Nephron progenitor cell (in vitro differentiated cells): ENCODE measurements at regions not wholly inside any gene's neighbourhood (a gene's known extent, or its start where the extent isn't known, plus 50 kb on each side); places are given as distances from the start of the nearest gene placed in this dataset.
A peak's percentile ranks its signal among the peaks of the same experiment; 100 is the strongest.

ENCODE experiments used
- DNase-seq: peaks from one replicate; pipeline ENCODE4 v3.0.0; 2021
- H3K27ac Mint-ChIP-seq: 2 replicates; pipeline ENCODE4 v1.8.0; 2021; ENCODE audit warnings: mild to moderate bottlenecking, moderate library complexity, mixed read lengths
- H3K27me3 Mint-ChIP-seq: 2 replicates; pipeline ENCODE4 v1.8.0; 2021; ENCODE audit warnings: mild to moderate bottlenecking, low read depth, mixed read lengths; ENCODE audit not compliant: poor library complexity
- H3K36me3 Mint-ChIP-seq: 2 replicates; pipeline ENCODE4 v1.8.0; 2021; ENCODE audit warnings: low read depth, mixed read lengths
- H3K4me1 Mint-ChIP-seq: 2 replicates; pipeline ENCODE4 v1.8.0; 2021; ENCODE audit warnings: mixed read lengths
- H3K4me3 Mint-ChIP-seq: 2 replicates; pipeline ENCODE4 v1.8.0; 2021; ENCODE audit warnings: mild to moderate bottlenecking, moderate library complexity, mixed read lengths
- H3K9me3 Mint-ChIP-seq: 2 replicates; pipeline ENCODE4 v1.8.0; 2021; ENCODE audit warnings: mild to moderate bottlenecking, moderate library complexity, mixed read lengths
- TF ChIP-seq, protein P1 (sequence below): fragments of 200-600 bp; sonication (generic); IDR thresholded peaks from 2 replicates; pipeline ENCODE4 v1.5.0; 2021; ENCODE audit warnings: antibody characterized with exemption

- Mint-ChIP-seq H3K4me1 (peaks cover 71% of the 10 kb centered on the region), H3K9me3 (no peaks in the 10 kb centered on the region), H3K27ac (peak overlapping the region; percentile 36), H3K27me3 (peaks cover 5% of the 10 kb centered on the region), H3K36me3 (no peaks in the 10 kb centered on the region), H3K4me3 (no peak overlapping the region)
- no peak for DNase-seq
- TF ChIP-seq, protein P1, sequence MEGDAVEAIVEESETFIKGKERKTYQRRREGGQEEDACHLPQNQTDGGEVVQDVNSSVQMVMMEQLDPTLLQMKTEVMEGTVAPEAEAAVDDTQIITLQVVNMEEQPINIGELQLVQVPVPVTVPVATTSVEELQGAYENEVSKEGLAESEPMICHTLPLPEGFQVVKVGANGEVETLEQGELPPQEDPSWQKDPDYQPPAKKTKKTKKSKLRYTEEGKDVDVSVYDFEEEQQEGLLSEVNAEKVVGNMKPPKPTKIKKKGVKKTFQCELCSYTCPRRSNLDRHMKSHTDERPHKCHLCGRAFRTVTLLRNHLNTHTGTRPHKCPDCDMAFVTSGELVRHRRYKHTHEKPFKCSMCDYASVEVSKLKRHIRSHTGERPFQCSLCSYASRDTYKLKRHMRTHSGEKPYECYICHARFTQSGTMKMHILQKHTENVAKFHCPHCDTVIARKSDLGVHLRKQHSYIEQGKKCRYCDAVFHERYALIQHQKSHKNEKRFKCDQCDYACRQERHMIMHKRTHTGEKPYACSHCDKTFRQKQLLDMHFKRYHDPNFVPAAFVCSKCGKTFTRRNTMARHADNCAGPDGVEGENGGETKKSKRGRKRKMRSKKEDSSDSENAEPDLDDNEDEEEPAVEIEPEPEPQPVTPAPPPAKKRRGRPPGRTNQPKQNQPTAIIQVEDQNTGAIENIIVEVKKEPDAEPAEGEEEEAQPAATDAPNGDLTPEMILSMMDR, result no peak
Observed at GRCh38 chr9:13971415-13971814, 342.5 kb downstream of the NFIB start.

GRCh38 chr9:13970426-13970825 is 343.5 kb downstream of the NFIB start:
- Mint-ChIP-seq H3K9me3 (no peaks in the 10 kb centered on the region), H3K36me3 (no peaks in the 10 kb centered on the region)
- DNase-seq, result no peak

DNA sequence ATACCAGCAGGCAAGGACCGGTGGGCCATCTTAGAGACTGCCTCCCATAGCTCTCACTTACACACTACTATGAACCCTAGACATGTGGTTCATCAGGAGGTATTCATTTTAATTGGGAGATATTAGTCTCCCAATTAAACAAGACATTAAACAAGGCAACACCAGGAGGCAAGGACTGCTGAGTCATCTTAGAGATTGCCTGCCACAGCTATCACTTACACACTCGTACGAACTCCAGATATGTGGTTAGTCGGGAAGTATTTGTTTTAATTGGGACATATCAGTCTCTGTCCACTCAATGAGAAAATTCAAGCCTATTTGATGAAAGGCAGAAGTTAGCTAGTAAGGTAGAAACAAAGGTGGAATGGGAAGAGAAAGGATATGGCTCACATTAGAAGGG is 343.9 kb downstream of the NFIB start:
- TF ChIP-seq, protein P1, result no peak
- DNase-seq, result no peak
- Mint-ChIP-seq H3K4me1 (peaks cover 58% of the 10 kb centered on the region), H3K4me3 (no peak overlapping the region), H3K36me3 (no peaks in the 10 kb centered on the region), H3K27ac (no peak overlapping the region), H3K9me3 (no peaks in the 10 kb centered on the region), H3K27me3 (peaks cover 5% of the 10 kb centered on the region)

More at GRCh38 chr9:13970426-13970825, 343.5 kb downstream of the NFIB start:
- TF ChIP-seq, protein P1, result no peak
- H3K4me3 Mint-ChIP-seq, result no peak overlapping the region
- peaks cover 62% of the 10 kb centered on the region for H3K4me1 Mint-ChIP-seq
- no peak overlapping the region for H3K27ac Mint-ChIP-seq
- H3K27me3 Mint-ChIP-seq, result peaks cover 5% of the 10 kb centered on the region

DNA sequence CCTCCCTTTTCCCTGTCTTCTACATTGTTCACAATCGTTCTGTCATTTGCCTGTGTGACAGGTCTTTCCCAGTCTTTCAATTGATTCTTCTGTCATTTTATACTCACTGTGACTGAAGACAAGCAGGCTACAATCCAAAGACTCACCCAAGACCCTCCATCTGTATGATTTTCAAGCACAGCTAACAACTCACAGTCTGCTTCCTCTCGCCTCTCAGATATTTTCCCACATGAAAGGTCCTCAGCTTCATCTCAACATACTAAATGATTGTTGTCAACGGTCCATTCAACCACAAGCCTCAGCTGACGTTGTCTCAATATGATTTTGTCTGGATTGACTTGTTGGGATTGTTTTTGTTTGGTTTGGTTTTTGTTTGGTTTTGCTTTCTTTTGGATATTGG is 346.5 kb downstream of the NFIB start:
- Mint-ChIP-seq H3K9me3 (no peaks in the 10 kb centered on the region), H3K36me3 (no peaks in the 10 kb centered on the region), H3K27ac (no peak overlapping the region), H3K4me3 (no peak overlapping the region), H3K4me1 (peaks cover 51% of the 10 kb centered on the region), H3K27me3 (peaks cover 8% of the 10 kb centered on the region)
- TF ChIP-seq, protein P1, result no peak
- DNase-seq, result no peak

GRCh38 chr9:13967011-13967410 is 346.9 kb downstream of the NFIB start:
- Mint-ChIP-seq H3K27ac (no peak overlapping the region), H3K9me3 (no peaks in the 10 kb centered on the region), H3K4me1 (peaks cover 49% of the 10 kb centered on the region), H3K4me3 (no peak overlapping the region), H3K36me3 (no peaks in the 10 kb centered on the region), H3K27me3 (peaks cover 9% of the 10 kb centered on the region)
- TF ChIP-seq, protein P1, result no peak
- DNase-seq, result no peak

- DNase-seq, result no peak
- no peak overlapping the region for H3K4me3 Mint-ChIP-seq
- peaks cover 6% of the 10 kb centered on the region for H3K27me3 Mint-ChIP-seq
- TF ChIP-seq, protein P1, result no peak
- H3K4me1 Mint-ChIP-seq, result peaks cover 31% of the 10 kb centered on the region
- peak overlapping the region; percentile 61 for H3K27ac Mint-ChIP-seq
- H3K36me3 Mint-ChIP-seq, result no peaks in the 10 kb centered on the region
- no peaks in the 10 kb centered on the region for H3K9me3 Mint-ChIP-seq
Observed at GRCh38 chr9:13963005-13963653, 350.8 kb downstream of the NFIB start.
